ENCODE measurements at regions not wholly inside any gene's neighbourhood (a gene's known extent, or its start where the extent isn't known, plus 50 kb on each side); places are given as distances from the start of the nearest gene placed in this dataset.

DNA sequence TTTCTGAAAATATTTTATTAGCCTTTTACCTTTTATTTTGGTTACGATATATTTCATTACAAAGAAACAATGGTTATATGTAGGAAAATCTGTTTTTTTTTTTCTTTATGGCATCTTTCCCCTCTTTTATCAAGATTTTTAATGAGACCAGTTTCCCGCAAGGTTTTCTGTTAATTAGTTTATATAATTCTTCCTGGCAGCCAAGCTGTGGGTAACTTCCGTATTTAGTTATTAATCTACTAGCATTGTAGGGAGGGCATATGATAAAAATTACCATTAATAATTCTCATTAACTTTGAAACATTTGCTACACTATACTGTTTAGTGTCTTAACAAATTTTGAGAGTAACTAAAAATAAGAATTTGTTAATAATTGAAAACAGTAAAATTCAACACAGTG, 181.1 kb upstream of the GPRIN3 start:
- TF ChIP-seq, protein P1, sequence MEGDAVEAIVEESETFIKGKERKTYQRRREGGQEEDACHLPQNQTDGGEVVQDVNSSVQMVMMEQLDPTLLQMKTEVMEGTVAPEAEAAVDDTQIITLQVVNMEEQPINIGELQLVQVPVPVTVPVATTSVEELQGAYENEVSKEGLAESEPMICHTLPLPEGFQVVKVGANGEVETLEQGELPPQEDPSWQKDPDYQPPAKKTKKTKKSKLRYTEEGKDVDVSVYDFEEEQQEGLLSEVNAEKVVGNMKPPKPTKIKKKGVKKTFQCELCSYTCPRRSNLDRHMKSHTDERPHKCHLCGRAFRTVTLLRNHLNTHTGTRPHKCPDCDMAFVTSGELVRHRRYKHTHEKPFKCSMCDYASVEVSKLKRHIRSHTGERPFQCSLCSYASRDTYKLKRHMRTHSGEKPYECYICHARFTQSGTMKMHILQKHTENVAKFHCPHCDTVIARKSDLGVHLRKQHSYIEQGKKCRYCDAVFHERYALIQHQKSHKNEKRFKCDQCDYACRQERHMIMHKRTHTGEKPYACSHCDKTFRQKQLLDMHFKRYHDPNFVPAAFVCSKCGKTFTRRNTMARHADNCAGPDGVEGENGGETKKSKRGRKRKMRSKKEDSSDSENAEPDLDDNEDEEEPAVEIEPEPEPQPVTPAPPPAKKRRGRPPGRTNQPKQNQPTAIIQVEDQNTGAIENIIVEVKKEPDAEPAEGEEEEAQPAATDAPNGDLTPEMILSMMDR (conservative IDR thresholded peaks at IDR 0.05): no peak
- no peak for TF ChIP-seq EZH2 (IDR thresholded peaks at IDR 0.05; ENCODE audit: low read depth)
